Ishikawa (cell line): ENCODE measurements at regions not wholly inside any gene's neighbourhood (a gene's known extent, or its start where the extent isn't known, plus 50 kb on each side); places are given as distances from the start of the nearest gene placed in this dataset.

Source experiments
- CEBPB ChIP-seq: IDR thresholded peaks from 2 replicates; pipeline ENCODE4 v1.6.1; 2012
- CREB1 ChIP-seq: IDR thresholded peaks from 2 replicates; pipeline ENCODE4 v1.6.1; 2012; ENCODE audit warnings: low read depth
- EGR1 ChIP-seq: IDR thresholded peaks from 2 replicates; pipeline ENCODE4 v1.6.1; 2012
- EP300 ChIP-seq: IDR thresholded peaks from 2 replicates; pipeline ENCODE4 v1.6.1; 2012; ENCODE audit warnings: borderline replicate concordance
- FOXM1 ChIP-seq: IDR thresholded peaks from 2 replicates; pipeline ENCODE4 v1.6.1; 2012; ENCODE audit warnings: low read depth, borderline replicate concordance
- NFIC ChIP-seq: IDR thresholded peaks from 2 replicates; pipeline ENCODE4 v1.6.1; 2012
- RAD21 ChIP-seq: IDR thresholded peaks from 2 replicates; pipeline ENCODE4 v1.6.1; 2012; ENCODE audit warnings: low read depth
- REST ChIP-seq: IDR thresholded peaks from 2 replicates; pipeline ENCODE4 v1.6.1; 2012; ENCODE audit warnings: low read depth, mild to moderate bottlenecking
- TAF1 ChIP-seq: IDR thresholded peaks from 2 replicates; pipeline ENCODE4 v1.6.1; 2012; ENCODE audit warnings: low read depth, mild to moderate bottlenecking
- TCF12 ChIP-seq: IDR thresholded peaks from 2 replicates; pipeline ENCODE4 v1.6.1; 2012; ENCODE audit warnings: low read depth
- TEAD4 ChIP-seq: IDR thresholded peaks from 2 replicates; pipeline ENCODE4 v1.6.1; 2012
- USF1 ChIP-seq: IDR thresholded peaks from 2 replicates; pipeline ENCODE4 v1.6.1; 2012
- YY1 ChIP-seq: IDR thresholded peaks from 2 replicates; pipeline ENCODE4 v1.6.1; 2012; ENCODE audit warnings: low read depth
- ZBTB7A ChIP-seq: IDR thresholded peaks from 2 replicates; pipeline ENCODE4 v1.6.1; 2012; ENCODE audit warnings: low read depth
- TF ChIP-seq, protein P1 (sequence below): IDR thresholded peaks from 2 replicates; pipeline ENCODE4 v1.6.1; 2012

DNA sequence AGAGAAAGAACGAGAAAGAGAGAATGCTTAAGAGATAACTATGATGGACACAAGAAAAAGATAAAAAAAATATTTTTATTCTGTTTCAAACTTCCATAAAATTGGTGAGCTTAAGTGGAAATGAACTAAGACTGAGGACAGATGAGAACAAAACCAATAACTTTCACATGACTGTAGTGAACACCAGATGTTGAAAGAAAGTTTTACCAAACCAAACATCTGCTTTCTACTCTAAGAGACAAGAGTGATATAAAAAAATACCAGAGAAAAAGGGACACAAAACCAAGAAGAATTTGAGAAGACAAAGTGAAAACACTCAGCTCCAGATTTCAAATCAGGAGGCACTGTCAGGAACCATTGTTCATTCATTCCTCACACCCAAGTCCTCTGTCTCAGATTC lies 147.9 kb downstream of the IMPG2 start:
- TF ChIP-seq TAF1 (no peak), EP300 (no peak), NFIC (no peak), YY1 (no peak), USF1 (no peak), CEBPB (no peak), ZBTB7A (no peak), REST (no peak), CREB1 (no peak), RAD21 (no peak), EGR1 (no peak), FOXM1 (no peak), TEAD4 (no peak), TCF12 (no peak)
- TF ChIP-seq, protein P1, sequence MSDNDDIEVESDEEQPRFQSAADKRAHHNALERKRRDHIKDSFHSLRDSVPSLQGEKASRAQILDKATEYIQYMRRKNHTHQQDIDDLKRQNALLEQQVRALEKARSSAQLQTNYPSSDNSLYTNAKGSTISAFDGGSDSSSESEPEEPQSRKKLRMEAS = no peak

DNA sequence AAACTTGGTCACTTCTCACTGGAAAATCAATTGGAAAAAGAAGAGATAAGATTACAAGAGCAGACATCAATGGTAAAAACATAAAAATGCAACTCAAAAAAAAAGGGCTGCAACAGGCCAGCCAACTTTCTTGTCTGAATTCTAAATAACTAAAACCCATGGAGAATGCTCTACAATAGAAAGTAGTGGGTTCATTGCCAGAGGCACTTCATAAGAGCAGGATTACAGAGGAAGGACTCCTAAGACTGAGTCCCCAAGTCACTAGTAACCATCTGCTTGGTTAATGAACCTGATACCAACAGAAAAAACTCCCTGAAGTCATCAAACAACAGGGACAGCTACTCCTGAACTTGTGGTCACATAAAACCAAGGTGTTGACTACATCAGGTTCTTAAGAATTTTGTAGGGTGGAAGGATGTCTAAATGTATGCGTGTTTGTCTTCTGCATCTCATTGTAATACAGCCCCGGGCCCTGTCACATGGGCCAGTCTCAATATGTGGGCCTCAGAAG lies 148.6 kb downstream of the IMPG2 start:
- no peak for TF ChIP-seq CREB1
- no peak for TF ChIP-seq CEBPB
- TF ChIP-seq TAF1 = no peak
- no peak for TF ChIP-seq FOXM1
- no peak for TF ChIP-seq USF1
- no peak for TF ChIP-seq NFIC
- no peak for TF ChIP-seq TEAD4
- no peak for TF ChIP-seq ZBTB7A
- no peak for TF ChIP-seq YY1
- TF ChIP-seq EP300 = no peak
- TF ChIP-seq REST = no peak
- no peak for TF ChIP-seq TCF12
- TF ChIP-seq, protein P1 = no peak
- no peak for TF ChIP-seq RAD21

DNA sequence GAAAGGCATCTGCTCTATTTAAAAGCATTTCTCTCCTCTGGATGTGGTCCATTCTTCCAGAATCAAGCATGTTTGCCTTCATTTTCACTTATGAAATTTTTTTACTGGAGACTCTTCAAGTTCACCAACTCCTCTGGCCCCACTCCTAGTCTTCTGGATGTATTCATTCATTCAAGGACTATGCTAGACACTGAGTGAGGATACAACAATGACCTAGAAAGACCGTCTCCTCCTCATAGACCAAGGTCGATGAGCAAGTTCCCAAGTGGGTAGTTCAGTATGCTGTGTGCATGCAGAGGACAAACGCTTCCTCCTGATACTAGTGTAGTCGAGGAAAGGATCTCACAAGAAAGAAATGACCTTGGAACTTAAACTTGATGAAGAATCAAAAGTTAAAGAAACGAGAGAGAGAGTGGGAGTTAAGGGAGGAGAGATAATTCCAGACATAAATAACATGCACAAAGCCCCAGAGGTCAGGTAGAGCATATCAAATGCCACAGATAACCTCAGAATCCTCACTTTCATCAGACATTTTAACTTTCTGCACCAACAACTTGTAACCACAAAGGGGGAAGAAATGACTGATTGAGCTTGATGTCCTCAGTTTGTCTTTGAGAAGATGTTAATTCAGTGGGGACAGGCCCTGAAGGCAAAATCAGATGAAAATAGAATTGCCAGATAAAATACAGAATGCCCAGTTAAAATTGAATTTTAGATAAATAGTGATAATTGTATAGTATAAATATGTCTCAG lies 149.4 kb downstream of the IMPG2 start:
- TF ChIP-seq CREB1 (no peak), ZBTB7A (no peak), RAD21 (no peak), NFIC (no peak), TEAD4 (no peak), EP300 (no peak), REST (no peak), CEBPB (no peak)

DNA sequence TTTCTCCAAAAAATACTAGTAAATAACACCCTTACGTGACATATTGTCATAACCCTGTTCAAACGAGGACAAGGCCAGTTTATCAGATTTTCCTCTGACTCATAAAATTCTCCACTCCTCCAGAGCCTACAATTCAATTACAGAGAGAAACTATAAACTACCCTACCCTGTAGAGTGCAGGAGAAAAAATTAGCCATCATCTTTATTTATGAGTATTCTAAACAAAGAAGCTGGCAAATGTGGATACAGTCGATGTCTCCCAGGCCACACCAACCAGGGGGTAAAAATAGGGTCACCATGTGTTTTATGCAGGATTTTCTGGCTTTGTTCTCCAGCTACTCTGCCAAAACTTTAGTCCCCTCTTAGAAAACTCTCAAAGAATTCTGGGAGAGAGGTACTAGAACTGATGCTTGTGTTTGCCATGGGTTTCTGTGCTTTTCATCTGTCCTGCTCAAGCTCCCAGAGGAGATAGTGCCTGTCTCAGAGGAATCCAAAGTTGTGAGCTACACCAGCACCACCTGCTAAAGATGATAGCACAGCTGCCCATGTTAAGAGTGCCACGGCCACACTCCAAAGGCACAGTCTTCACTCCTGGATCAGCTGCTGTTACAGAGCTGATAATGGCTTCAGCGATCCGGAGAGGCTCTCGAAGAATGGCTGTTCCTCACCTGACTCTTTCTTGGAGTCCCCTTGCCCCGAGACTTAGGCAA lies 150.2 kb downstream of the IMPG2 start:
- TF ChIP-seq EP300 = no peak
- no peak for TF ChIP-seq REST
- TF ChIP-seq TCF12 = no peak
- no peak for TF ChIP-seq TAF1
- TF ChIP-seq EGR1 = no peak
- no peak for TF ChIP-seq CEBPB
- TF ChIP-seq NFIC = no peak
- TF ChIP-seq FOXM1 = no peak
- TF ChIP-seq YY1 = no peak
- TF ChIP-seq USF1 = no peak
- no peak for TF ChIP-seq RAD21
- no peak for TF ChIP-seq TEAD4
- TF ChIP-seq, protein P1 = no peak
- TF ChIP-seq ZBTB7A = no peak
- TF ChIP-seq CREB1 = no peak
